ENCODE measurements at regions not wholly inside any gene's neighbourhood (a gene's known extent, or its start where the extent isn't known, plus 50 kb on each side); places are given as distances from the start of the nearest gene placed in this dataset.

GRCh38 chr11:123253911-123254310 is 58.9 kb upstream of the CLMP start:
- peak; percentile 39 to 93 for DNase-seq

DNA sequence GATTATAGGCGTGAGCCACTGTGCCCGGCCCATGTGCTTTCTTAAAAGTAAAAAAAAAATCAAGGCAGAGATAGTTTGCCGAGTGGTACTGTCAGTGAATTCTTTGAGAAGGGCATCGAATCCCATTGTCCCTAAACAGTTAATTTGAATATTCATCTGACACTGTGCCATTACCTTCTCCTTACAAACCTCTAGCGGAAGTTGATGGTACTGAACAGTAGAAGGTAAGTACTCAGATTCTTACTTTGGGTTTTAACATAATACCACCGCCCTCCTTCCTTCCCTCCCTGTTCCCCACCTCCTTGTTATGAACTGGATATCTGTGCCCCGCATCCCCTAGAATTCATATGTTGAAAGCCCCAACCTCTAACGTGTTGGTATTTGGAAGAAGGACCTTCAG is 58.2 kb upstream of the CLMP start:
- DNase-seq: no peak

GRCh38 chr11:123251657-123252344 is 56.8 kb upstream of the CLMP start:
- no peak for DNase-seq

GRCh38 chr11:123250892-123251656 is 56.0 kb upstream of the CLMP start:
- DNase-seq: no peak

GRCh38 chr11:123249354-123249753 is 54.3 kb upstream of the CLMP start:
- no peak for DNase-seq

GRCh38 chr11:123247813-123248379 is 52.8 kb upstream of the CLMP start:
- no peak for DNase-seq

DNA sequence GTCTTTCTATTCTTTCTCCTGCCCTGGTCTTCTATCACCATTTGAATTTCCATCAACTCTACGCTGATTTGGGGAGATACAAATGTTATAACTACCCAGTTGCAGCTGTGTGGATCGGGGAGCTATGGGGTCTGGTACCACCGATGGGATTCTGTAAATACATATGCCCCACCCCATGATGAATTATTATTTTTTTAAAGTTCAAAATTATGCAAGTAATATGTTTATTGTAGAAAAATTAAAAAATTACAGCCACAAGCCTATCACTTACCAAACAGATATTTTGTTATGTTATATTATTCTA is 52.4 kb upstream of the CLMP start:
- DNase-seq: no peak

DNA sequence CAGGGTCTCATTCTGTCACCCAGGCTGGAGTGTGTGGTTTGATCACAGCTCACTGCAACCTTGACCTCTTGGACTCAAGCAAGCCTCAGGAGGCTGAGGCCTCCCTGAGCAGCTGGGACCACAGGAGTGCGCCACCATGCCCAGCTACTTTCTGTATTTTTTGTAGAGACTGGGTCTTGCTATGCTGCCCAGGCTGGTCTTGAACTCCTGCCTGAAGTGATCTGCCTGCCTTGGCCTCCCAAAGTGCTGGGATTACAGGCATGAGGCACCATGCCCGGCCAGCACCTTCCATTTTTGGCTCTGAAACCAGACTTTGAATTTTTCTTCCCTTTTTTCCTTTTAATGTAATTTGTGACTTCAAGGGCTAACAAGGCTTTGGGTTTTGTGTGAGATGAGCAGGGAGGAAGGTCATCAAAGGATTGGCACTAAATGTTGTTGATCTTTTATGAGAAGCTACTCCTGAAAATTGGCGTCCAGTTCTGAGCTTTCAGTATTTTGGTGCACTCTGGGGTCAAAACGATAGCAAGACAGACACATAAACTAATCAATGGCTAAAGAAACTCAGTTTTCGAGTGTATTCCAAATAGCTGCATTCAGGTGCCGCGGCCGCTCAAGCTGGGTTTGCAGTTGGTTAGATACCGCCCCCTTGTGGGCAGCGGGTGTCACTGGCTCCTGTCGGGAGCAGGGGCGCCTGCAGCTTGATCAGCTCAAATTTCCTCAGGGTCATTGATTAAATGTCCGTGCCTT is 51.9 kb upstream of the CLMP start:
- peak in 1 of 2 experiments; percentile 83 for DNase-seq

- DNase-seq: no peak
Measured at GRCh38 chr11:123245567-123245966, 50.5 kb upstream of the CLMP start.
